ENCODE measurements at regions not wholly inside any gene's neighbourhood (a gene's known extent, or its start where the extent isn't known, plus 50 kb on each side); places are given as distances from the start of the nearest gene placed in this dataset.

- DNase-seq: no peak
- TF ChIP-seq GATA1 (IDR thresholded peaks at IDR 0.05; ENCODE audit: low read depth, low read length) (no peak), POLR2A (IDR thresholded peaks at IDR 0.05; ENCODE audit: low read length) (no peak)
These were observed 286.4 kb downstream of the PRDM5 start for GRCh38 chr4:120636120-120636630.

GRCh38 chr4:120633810-120634209 is 288.7 kb downstream of the PRDM5 start:
- TF ChIP-seq POLR2A (IDR thresholded peaks at IDR 0.05; ENCODE audit: low read length) (no peak), GATA1 (IDR thresholded peaks at IDR 0.05; ENCODE audit: low read depth, low read length) (no peak)
- DNase-seq: no peak

- DNase-seq: no peak
- no peak for TF ChIP-seq GATA1 (IDR thresholded peaks at IDR 0.05; ENCODE audit: low read depth, low read length)
- no peak for TF ChIP-seq POLR2A (IDR thresholded peaks at IDR 0.05; ENCODE audit: low read length)
These were observed 292.1 kb downstream of the PRDM5 start for GRCh38 chr4:120630427-120630826.

- TF ChIP-seq GATA1 (IDR thresholded peaks at IDR 0.05; ENCODE audit: low read depth, low read length) (no peak), POLR2A (IDR thresholded peaks at IDR 0.05; ENCODE audit: low read length) (no peak)
- no peak for DNase-seq
These were observed 292.9 kb downstream of the PRDM5 start for GRCh38 chr4:120629546-120630108.

GRCh38 chr4:120622601-120623000 is 299.9 kb downstream of the PRDM5 start:
- no peak for DNase-seq
- TF ChIP-seq GATA1 (IDR thresholded peaks at IDR 0.05; ENCODE audit: low read depth, low read length): no peak
- TF ChIP-seq POLR2A (IDR thresholded peaks at IDR 0.05; ENCODE audit: low read length): no peak

GRCh38 chr4:120617171-120617570 is 305.4 kb downstream of the PRDM5 start:
- no peak for DNase-seq
- TF ChIP-seq POLR2A (IDR thresholded peaks at IDR 0.05; ENCODE audit: low read length): no peak
- no peak for TF ChIP-seq GATA1 (IDR thresholded peaks at IDR 0.05; ENCODE audit: low read depth, low read length)

GRCh38 chr4:120616041-120616440 is 306.5 kb downstream of the PRDM5 start:
- TF ChIP-seq GATA1 (IDR thresholded peaks at IDR 0.05; ENCODE audit: low read depth, low read length) (no peak), POLR2A (IDR thresholded peaks at IDR 0.05; ENCODE audit: low read length) (no peak)
- no peak for DNase-seq

GRCh38 chr4:120613778-120614177 is 308.7 kb downstream of the PRDM5 start:
- DNase-seq: no peak
- no peak for TF ChIP-seq GATA1 (IDR thresholded peaks at IDR 0.05; ENCODE audit: low read depth, low read length)
- TF ChIP-seq POLR2A (IDR thresholded peaks at IDR 0.05; ENCODE audit: low read length): no peak

GRCh38 chr4:120611092-120611491 is 311.4 kb downstream of the PRDM5 start:
- DNase-seq: no peak
- TF ChIP-seq GATA1 (IDR thresholded peaks at IDR 0.05; ENCODE audit: low read depth, low read length) (no peak), POLR2A (IDR thresholded peaks at IDR 0.05; ENCODE audit: low read length) (no peak)

GRCh38 chr4:120591038-120591437 is 331.5 kb downstream of the PRDM5 start:
- TF ChIP-seq GATA1 (IDR thresholded peaks at IDR 0.05; ENCODE audit: low read depth, low read length) (no peak), POLR2A (IDR thresholded peaks at IDR 0.05; ENCODE audit: low read length) (no peak)
- no peak for DNase-seq

- TF ChIP-seq GATA1 (IDR thresholded peaks at IDR 0.05; ENCODE audit: low read depth, low read length) (no peak), POLR2A (IDR thresholded peaks at IDR 0.05; ENCODE audit: low read length) (no peak)
- no peak for DNase-seq
These were observed 332.7 kb downstream of the PRDM5 start for GRCh38 chr4:120589787-120590186.

- no peak for DNase-seq
- TF ChIP-seq GATA1 (IDR thresholded peaks at IDR 0.05; ENCODE audit: low read depth, low read length) (no peak), POLR2A (IDR thresholded peaks at IDR 0.05; ENCODE audit: low read length) (no peak)
These were observed 353.8 kb downstream of the PRDM5 start for GRCh38 chr4:120568731-120569130.

- no peak for TF ChIP-seq GATA1 (IDR thresholded peaks at IDR 0.05; ENCODE audit: low read depth, low read length)
- TF ChIP-seq POLR2A (IDR thresholded peaks at IDR 0.05; ENCODE audit: low read length): no peak
These were observed 360.9 kb downstream of the PRDM5 start for GRCh38 chr4:120561648-120562047.

GRCh38 chr4:120557372-120557771 is 365.2 kb downstream of the PRDM5 start:
- TF ChIP-seq POLR2A (IDR thresholded peaks at IDR 0.05; ENCODE audit: low read length) (no peak), GATA1 (IDR thresholded peaks at IDR 0.05; ENCODE audit: low read depth, low read length) (no peak)
- DNase-seq: no peak

More at GRCh38 chr4:120561648-120562047, 360.9 kb downstream of the PRDM5 start:
- no peak for DNase-seq

GRCh38 chr4:120555058-120555457 is 367.5 kb downstream of the PRDM5 start:
- no peak for DNase-seq

More at GRCh38 chr4:120555058-120555457, 367.5 kb downstream of the PRDM5 start:
- TF ChIP-seq POLR2A (IDR thresholded peaks at IDR 0.05; ENCODE audit: low read length) (no peak), GATA1 (IDR thresholded peaks at IDR 0.05; ENCODE audit: low read depth, low read length) (no peak)
